IMR-90 (cell line): ENCODE measurements at regions not wholly inside any gene's neighbourhood (a gene's known extent, or its start where the extent isn't known, plus 50 kb on each side); places are given as distances from the start of the nearest gene placed in this dataset.

Source experiments
- MXI1 ChIP-seq: IDR thresholded peaks from 2 replicates; pipeline ENCODE4 v1.6.1; 2012; ENCODE audit warnings: low read depth, mild to moderate bottlenecking, low read length, moderate library complexity, borderline replicate concordance
- NFE2L2 ChIP-seq: fragments of 150-350 bp; IDR thresholded peaks from 2 replicates; pipeline ENCODE4 v1.6.1; 2016; ENCODE audit warnings: low read depth, mild to moderate bottlenecking, low read length
- POLR2A ChIP-seq: IDR thresholded peaks from 2 replicates; pipeline ENCODE4 v1.6.1; 2012; ENCODE audit warnings: mild to moderate bottlenecking, low read depth, low read length
- RCOR1 ChIP-seq: IDR thresholded peaks from 2 replicates; pipeline ENCODE4 v1.6.1; 2012; ENCODE audit warnings: mild to moderate bottlenecking, low read length, improper control_type of control experiment; ENCODE audit not compliant: insufficient replicate concordance
- RFX5 ChIP-seq: IDR thresholded peaks from 2 replicates; pipeline ENCODE4 v1.8.0; 2012; ENCODE audit warnings: low read depth, mild to moderate bottlenecking, low read length, moderate library complexity
- TF ChIP-seq, protein P1 (sequence below): fragments of 150-350 bp; IDR thresholded peaks from 2 replicates; pipeline ENCODE4 v1.6.1; 2016; ENCODE audit warnings: low read depth, mild to moderate bottlenecking, low read length, moderate library complexity, borderline replicate concordance
- TF ChIP-seq, protein P2 (sequence below): conservative IDR thresholded peaks from 2 replicates; pipeline ENCODE4 v1.5.1; 2012; ENCODE audit warnings: mild to moderate bottlenecking, low read depth, low read length, improper control_type of control experiment

DNA sequence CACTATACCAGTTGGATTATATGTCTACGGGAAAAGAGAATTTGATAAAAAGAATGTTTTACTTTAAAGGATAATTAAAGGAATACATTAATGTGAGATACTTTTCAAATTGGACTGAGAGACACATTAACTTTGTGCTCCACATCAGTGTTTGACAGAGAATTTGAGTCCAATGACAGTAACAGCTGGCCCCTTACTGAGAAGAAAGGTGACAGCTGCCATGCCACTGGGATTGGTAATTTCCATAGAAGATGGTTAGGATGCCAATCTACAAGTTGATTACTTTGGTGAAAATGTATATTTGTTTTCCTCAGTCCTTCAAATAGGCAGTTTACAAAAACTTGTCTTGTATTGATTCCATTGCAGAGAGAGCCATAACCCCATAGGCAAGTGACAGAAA is 578.4 kb downstream of the SLCO4C1 start:
- TF ChIP-seq, protein P1, sequence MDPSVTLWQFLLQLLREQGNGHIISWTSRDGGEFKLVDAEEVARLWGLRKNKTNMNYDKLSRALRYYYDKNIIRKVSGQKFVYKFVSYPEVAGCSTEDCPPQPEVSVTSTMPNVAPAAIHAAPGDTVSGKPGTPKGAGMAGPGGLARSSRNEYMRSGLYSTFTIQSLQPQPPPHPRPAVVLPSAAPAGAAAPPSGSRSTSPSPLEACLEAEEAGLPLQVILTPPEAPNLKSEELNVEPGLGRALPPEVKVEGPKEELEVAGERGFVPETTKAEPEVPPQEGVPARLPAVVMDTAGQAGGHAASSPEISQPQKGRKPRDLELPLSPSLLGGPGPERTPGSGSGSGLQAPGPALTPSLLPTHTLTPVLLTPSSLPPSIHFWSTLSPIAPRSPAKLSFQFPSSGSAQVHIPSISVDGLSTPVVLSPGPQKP = no peak
- TF ChIP-seq, protein P2, sequence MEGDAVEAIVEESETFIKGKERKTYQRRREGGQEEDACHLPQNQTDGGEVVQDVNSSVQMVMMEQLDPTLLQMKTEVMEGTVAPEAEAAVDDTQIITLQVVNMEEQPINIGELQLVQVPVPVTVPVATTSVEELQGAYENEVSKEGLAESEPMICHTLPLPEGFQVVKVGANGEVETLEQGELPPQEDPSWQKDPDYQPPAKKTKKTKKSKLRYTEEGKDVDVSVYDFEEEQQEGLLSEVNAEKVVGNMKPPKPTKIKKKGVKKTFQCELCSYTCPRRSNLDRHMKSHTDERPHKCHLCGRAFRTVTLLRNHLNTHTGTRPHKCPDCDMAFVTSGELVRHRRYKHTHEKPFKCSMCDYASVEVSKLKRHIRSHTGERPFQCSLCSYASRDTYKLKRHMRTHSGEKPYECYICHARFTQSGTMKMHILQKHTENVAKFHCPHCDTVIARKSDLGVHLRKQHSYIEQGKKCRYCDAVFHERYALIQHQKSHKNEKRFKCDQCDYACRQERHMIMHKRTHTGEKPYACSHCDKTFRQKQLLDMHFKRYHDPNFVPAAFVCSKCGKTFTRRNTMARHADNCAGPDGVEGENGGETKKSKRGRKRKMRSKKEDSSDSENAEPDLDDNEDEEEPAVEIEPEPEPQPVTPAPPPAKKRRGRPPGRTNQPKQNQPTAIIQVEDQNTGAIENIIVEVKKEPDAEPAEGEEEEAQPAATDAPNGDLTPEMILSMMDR = no peak
- TF ChIP-seq POLR2A (no peak), MXI1 (no peak), RFX5 (no peak), NFE2L2 (no peak), RCOR1 (no peak)
